Breast epithelium (tissue), 3 donors: ENCODE measurements at regions not wholly inside any gene's neighbourhood (a gene's known extent, or its start where the extent isn't known, plus 50 kb on each side); places are given as distances from the start of the nearest gene placed in this dataset.

ENCODE experiments used
- POLR2A ChIP-seq: fragments of 450-650 bp; IDR thresholded peaks from one replicate; pipeline ENCODE4 v1.6.1; 2016; ENCODE audit warnings: antibody characterized with exemption, mild to moderate bottlenecking, moderate library complexity
- TF ChIP-seq, protein P1 (sequence below), 3 donors: fragments of 450-650 bp; IDR thresholded peaks; one replicate each; pipeline ENCODE4 v1.5.1; 2016 to 2017; ENCODE audit warnings: antibody characterized with exemption in 3 of 3, mild to moderate bottlenecking in 3 of 3, moderate library complexity in 3 of 3

DNA sequence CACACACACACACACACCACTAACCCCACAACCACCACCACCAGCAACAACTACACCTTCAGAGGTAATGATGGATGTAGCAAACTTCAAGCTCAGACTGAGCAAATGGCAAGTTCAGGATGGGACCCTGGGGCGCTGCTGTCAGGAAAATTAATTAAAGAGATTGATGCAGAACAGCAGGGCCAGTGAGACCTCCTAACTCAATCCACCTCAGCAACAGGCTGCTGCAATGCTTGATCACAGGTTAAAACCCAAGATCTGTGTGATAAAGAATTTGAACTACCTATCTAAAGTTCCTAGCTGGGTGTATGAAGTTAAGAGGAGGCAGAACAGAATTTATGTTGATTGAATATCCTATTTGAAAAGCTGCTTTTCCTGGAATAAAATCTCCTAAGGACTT, 140.3 kb upstream of the FER start:
- TF ChIP-seq, protein P1, sequence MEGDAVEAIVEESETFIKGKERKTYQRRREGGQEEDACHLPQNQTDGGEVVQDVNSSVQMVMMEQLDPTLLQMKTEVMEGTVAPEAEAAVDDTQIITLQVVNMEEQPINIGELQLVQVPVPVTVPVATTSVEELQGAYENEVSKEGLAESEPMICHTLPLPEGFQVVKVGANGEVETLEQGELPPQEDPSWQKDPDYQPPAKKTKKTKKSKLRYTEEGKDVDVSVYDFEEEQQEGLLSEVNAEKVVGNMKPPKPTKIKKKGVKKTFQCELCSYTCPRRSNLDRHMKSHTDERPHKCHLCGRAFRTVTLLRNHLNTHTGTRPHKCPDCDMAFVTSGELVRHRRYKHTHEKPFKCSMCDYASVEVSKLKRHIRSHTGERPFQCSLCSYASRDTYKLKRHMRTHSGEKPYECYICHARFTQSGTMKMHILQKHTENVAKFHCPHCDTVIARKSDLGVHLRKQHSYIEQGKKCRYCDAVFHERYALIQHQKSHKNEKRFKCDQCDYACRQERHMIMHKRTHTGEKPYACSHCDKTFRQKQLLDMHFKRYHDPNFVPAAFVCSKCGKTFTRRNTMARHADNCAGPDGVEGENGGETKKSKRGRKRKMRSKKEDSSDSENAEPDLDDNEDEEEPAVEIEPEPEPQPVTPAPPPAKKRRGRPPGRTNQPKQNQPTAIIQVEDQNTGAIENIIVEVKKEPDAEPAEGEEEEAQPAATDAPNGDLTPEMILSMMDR (IDR thresholded peaks at IDR 0.05): no peak
- TF ChIP-seq POLR2A: no peak
